ENCODE measurements at regions not wholly inside any gene's neighbourhood (a gene's known extent, or its start where the extent isn't known, plus 50 kb on each side); places are given as distances from the start of the nearest gene placed in this dataset.

GRCh38 chr17:54405826-54406225 is 494.8 kb upstream of the TOM1L1 start:
- TF ChIP-seq CTCF (IDR thresholded peaks at IDR 0.05; ENCODE audit: insufficient read depth, low read length, poor library complexity, severe bottlenecking), result no peak
- no peak for TF ChIP-seq EZH2phosphoT487 (conservative IDR thresholded peaks at IDR 0.05; ENCODE audit: low read length)
